Lower leg skin (tissue), 3 donors: ENCODE measurements at regions not wholly inside any gene's neighbourhood (a gene's known extent, or its start where the extent isn't known, plus 50 kb on each side); places are given as distances from the start of the nearest gene placed in this dataset.

Experiments
- POLR2A ChIP-seq, 2 donors: fragments of 450-650 bp; IDR thresholded peaks; one replicate each; pipeline ENCODE4 v1.6.1; 2016 to 2017; ENCODE audit warnings: antibody characterized with exemption in 2 of 2, mild to moderate bottlenecking in 1 of 2, moderate library complexity in 1 of 2
- TF ChIP-seq, protein P1 (sequence below), 3 donors: fragments of 450-650 bp; IDR thresholded peaks; one replicate each; pipeline ENCODE4 v1.5.1; 2016; ENCODE audit warnings: antibody characterized with exemption in 3 of 3, mild to moderate bottlenecking in 3 of 3, moderate library complexity in 2 of 3

GRCh38 chr6:74070091-74070490 lies 374.1 kb downstream of the CD109 start:
- TF ChIP-seq, protein P1, sequence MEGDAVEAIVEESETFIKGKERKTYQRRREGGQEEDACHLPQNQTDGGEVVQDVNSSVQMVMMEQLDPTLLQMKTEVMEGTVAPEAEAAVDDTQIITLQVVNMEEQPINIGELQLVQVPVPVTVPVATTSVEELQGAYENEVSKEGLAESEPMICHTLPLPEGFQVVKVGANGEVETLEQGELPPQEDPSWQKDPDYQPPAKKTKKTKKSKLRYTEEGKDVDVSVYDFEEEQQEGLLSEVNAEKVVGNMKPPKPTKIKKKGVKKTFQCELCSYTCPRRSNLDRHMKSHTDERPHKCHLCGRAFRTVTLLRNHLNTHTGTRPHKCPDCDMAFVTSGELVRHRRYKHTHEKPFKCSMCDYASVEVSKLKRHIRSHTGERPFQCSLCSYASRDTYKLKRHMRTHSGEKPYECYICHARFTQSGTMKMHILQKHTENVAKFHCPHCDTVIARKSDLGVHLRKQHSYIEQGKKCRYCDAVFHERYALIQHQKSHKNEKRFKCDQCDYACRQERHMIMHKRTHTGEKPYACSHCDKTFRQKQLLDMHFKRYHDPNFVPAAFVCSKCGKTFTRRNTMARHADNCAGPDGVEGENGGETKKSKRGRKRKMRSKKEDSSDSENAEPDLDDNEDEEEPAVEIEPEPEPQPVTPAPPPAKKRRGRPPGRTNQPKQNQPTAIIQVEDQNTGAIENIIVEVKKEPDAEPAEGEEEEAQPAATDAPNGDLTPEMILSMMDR (IDR thresholded peaks at IDR 0.05) = no peak
- TF ChIP-seq POLR2A (IDR thresholded peaks at IDR 0.05) = no peak
